SK-N-SH treated with all-trans-retinoic acid at 6 μM for 48 hours (cell line): ENCODE measurements at regions not wholly inside any gene's neighbourhood (a gene's known extent, or its start where the extent isn't known, plus 50 kb on each side); places are given as distances from the start of the nearest gene placed in this dataset.

ENCODE experiments used
- ATAC-seq: fragments of 200-7000 bp; cut with Tn5 transposase; 3 replicates; pipeline ENCODE4 v1.9.1; 2020; ENCODE audit warnings: mild to moderate bottlenecking, moderate library complexity
- ARNTL ChIP-seq: fragments of 450-650 bp; formaldehyde crosslinking; IDR thresholded peaks from 2 replicates; pipeline ENCODE4 v1.5.0; 2020; ENCODE audit warnings: low read depth, mild to moderate bottlenecking, moderate library complexity, borderline replicate concordance
- BACH2 ChIP-seq: fragments of 250-450 bp; sonication (Bioruptor Pico); IDR thresholded peaks from 2 replicates; pipeline ENCODE4 v1.9.0; 2021; ENCODE audit warnings: mild to moderate bottlenecking, borderline replicate concordance
- CREB5 ChIP-seq: fragments of 250-450 bp; sonication (Bioruptor Pico); IDR thresholded peaks from 2 replicates; pipeline ENCODE4 v1.5.1; 2020; ENCODE audit warnings: low read depth, mild to moderate bottlenecking, moderate library complexity
- CSDC2 ChIP-seq: fragments of 250-450 bp; sonication (Bioruptor Pico); IDR thresholded peaks from 2 replicates; pipeline ENCODE4 v1.5.0; 2020; ENCODE audit warnings: mild to moderate bottlenecking, moderate library complexity
- CSRNP3 ChIP-seq: fragments of 250-450 bp; sonication (Bioruptor Pico); IDR thresholded peaks from 2 replicates; pipeline ENCODE4 v1.5.1; 2021; ENCODE audit warnings: mild to moderate bottlenecking, moderate library complexity
- ESRRG ChIP-seq: fragments of 250-450 bp; sonication (Bioruptor Pico); IDR thresholded peaks from 2 replicates; pipeline ENCODE4 v1.6.1; 2021; ENCODE audit warnings: mild to moderate bottlenecking
- GLIS3 ChIP-seq: fragments of 250-450 bp; sonication (Bioruptor Pico); IDR thresholded peaks from 2 replicates; pipeline ENCODE4 v1.5.0; 2020; ENCODE audit warnings: mild to moderate bottlenecking, moderate library complexity
- ISL1 ChIP-seq: fragments of 250-450 bp; sonication (Bioruptor Pico); IDR thresholded peaks from 2 replicates; pipeline ENCODE4 v2.1.2; 2022; ENCODE audit warnings: mild to moderate bottlenecking, moderate library complexity
- OSR1 ChIP-seq: fragments of 250-450 bp; sonication (Bioruptor Pico); IDR thresholded peaks from 2 replicates; pipeline ENCODE4 v1.8.0; 2022; ENCODE audit warnings: moderate library complexity, mild to moderate bottlenecking, inconsistent platforms
- POU6F1 ChIP-seq: fragments of 250-450 bp; sonication (Bioruptor Pico); IDR thresholded peaks from 2 replicates; pipeline ENCODE4 v1.8.0; 2021; ENCODE audit warnings: low read depth, mild to moderate bottlenecking, moderate library complexity, borderline replicate concordance
- PPARA ChIP-seq: fragments of 250-450 bp; sonication (Bioruptor Pico); IDR thresholded peaks from 2 replicates; pipeline ENCODE4 v1.5.0; 2020; ENCODE audit warnings: mild to moderate bottlenecking, borderline replicate concordance
- RARB ChIP-seq: fragments of 250-450 bp; sonication (Bioruptor Pico); IDR thresholded peaks from 2 replicates; pipeline ENCODE4 v1.8.0; 2021; ENCODE audit warnings: mild to moderate bottlenecking, moderate library complexity
- SNAI2 ChIP-seq: fragments of 250-450 bp; sonication (Bioruptor Pico); IDR thresholded peaks from 2 replicates; pipeline ENCODE4 v1.5.0; 2020; ENCODE audit warnings: mild to moderate bottlenecking, moderate library complexity
- TCF4 ChIP-seq: fragments of 250-450 bp; sonication (Bioruptor Pico); IDR thresholded peaks from 2 replicates; pipeline ENCODE4 v1.8.0; 2021; ENCODE audit warnings: mild to moderate bottlenecking, moderate library complexity, borderline replicate concordance
- TOX ChIP-seq: fragments of 250-450 bp; sonication (Bioruptor Pico); IDR thresholded peaks from 2 replicates; pipeline ENCODE4 v1.8.0; 2021; ENCODE audit warnings: mild to moderate bottlenecking, moderate library complexity, borderline replicate concordance
- TSHZ2 ChIP-seq: fragments of 250-450 bp; sonication (Bioruptor Pico); IDR thresholded peaks from 2 replicates; pipeline ENCODE4 v1.5.0; 2020; ENCODE audit warnings: mild to moderate bottlenecking, moderate library complexity
- ZC3H10 ChIP-seq: fragments of 250-450 bp; sonication (Bioruptor Pico); IDR thresholded peaks from 2 replicates; pipeline ENCODE4 v1.5.1; 2021; ENCODE audit warnings: mild to moderate bottlenecking, moderate library complexity
- ZFP3 ChIP-seq: fragments of 250-450 bp; sonication (Bioruptor Pico); IDR thresholded peaks from 2 replicates; pipeline ENCODE4 v1.5.0; 2020; ENCODE audit warnings: mild to moderate bottlenecking, moderate library complexity
- ZNF565 ChIP-seq: fragments of 450-650 bp; formaldehyde crosslinking; conservative IDR thresholded peaks from 2 replicates; pipeline ENCODE4 v1.5.0; 2020; ENCODE audit warnings: low read depth, mild to moderate bottlenecking, moderate library complexity
- ZNF8 ChIP-seq: fragments of 450-650 bp; formaldehyde crosslinking; IDR thresholded peaks from 2 replicates; pipeline ENCODE4 v1.5.0; 2020; ENCODE audit warnings: mild to moderate bottlenecking, moderate library complexity

GRCh38 chr6:19102936-19103335 is 715.8 kb downstream of the RNF144B start (continued):
- TF ChIP-seq CREB5 (CRISPR knock-in tag) (no peak), BACH2 (CRISPR knock-in tag) (no peak)

GRCh38 chr6:19107468-19107867 is 720.3 kb downstream of the RNF144B start:
- TF ChIP-seq GLIS3 (CRISPR knock-in tag) (no peak), SNAI2 (CRISPR knock-in tag) (no peak), ARNTL (no peak), RARB (CRISPR knock-in tag) (no peak), ISL1 (CRISPR knock-in tag) (no peak), BACH2 (CRISPR knock-in tag) (no peak), ZNF565 (no peak), TOX (no peak), ZFP3 (CRISPR knock-in tag) (no peak), POU6F1 (no peak), ZNF8 (no peak), ESRRG (CRISPR knock-in tag) (no peak), TSHZ2 (no peak), OSR1 (CRISPR knock-in tag) (no peak), CSDC2 (CRISPR knock-in tag) (no peak), TCF4 (CRISPR knock-in tag) (no peak), PPARA (no peak), ZC3H10 (CRISPR knock-in tag) (no peak), CREB5 (CRISPR knock-in tag) (no peak)
- TF ChIP-seq, all 23 proteins: peak for 0
- ATAC-seq = no peak

GRCh38 chr6:19121521-19121920 is 715.6 kb upstream of the ID4 start:
- TF ChIP-seq ZNF8 (no peak), CSRNP3 (CRISPR knock-in tag) (no peak), CSDC2 (CRISPR knock-in tag) (no peak), ZFP3 (CRISPR knock-in tag) (no peak), TSHZ2 (no peak), GLIS3 (CRISPR knock-in tag) (no peak)
- ATAC-seq = no peak
